ENCODE measurements at regions not wholly inside any gene's neighbourhood (a gene's known extent, or its start where the extent isn't known, plus 50 kb on each side); places are given as distances from the start of the nearest gene placed in this dataset.

DNA sequence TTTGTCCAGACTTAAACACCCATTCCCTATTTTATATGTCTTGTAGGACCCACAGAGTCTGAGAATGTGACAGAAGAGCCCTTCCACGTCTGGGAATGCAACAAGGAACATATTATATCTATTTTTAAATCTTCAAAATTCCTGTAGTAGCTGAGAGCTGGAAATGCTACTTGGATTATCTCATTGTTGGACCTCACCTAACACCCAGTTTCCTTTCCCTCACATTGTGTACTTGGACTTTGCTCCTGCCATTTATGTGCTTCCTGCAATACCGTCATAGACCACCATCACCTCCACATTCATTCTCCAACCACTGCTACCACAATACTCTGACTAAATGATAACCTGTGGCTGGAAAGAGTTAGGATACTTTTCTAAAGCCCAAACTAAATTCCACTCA lies 335.4 kb downstream of the COL12A1 start:
- ATAC-seq: no peak
- no peak for TF ChIP-seq CSDC2 (CRISPR knock-in tag; IDR thresholded peaks at IDR 0.05)
- no peak for TF ChIP-seq BACH2 (CRISPR knock-in tag; IDR thresholded peaks at IDR 0.05; ENCODE audit: borderline replicate concordance)
- TF ChIP-seq ESRRG (CRISPR knock-in tag; IDR thresholded peaks at IDR 0.05): no peak
- TF ChIP-seq, protein P1, sequence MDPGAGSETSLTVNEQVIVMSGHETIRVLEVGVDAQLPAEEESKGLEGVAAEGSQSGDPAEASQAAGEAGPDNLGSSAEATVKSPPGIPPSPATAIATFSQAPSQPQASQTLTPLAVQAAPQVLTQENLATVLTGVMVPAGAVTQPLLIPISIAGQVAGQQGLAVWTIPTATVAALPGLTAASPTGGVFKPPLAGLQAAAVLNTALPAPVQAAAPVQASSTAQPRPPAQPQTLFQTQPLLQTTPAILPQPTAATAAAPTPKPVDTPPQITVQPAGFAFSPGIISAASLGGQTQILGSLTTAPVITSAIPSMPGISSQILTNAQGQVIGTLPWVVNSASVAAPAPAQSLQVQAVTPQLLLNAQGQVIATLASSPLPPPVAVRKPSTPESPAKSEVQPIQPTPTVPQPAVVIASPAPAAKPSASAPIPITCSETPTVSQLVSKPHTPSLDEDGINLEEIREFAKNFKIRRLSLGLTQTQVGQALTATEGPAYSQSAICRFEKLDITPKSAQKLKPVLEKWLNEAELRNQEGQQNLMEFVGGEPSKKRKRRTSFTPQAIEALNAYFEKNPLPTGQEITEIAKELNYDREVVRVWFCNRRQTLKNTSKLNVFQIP (CRISPR knock-in tag; IDR thresholded peaks at IDR 0.05; ENCODE audit: borderline replicate concordance, low read depth): no peak
- no peak for TF ChIP-seq SNAI2 (CRISPR knock-in tag; IDR thresholded peaks at IDR 0.05)
- TF ChIP-seq ZNF70 (CRISPR knock-in tag; IDR thresholded peaks at IDR 0.05): no peak
- TF ChIP-seq, protein P2, sequence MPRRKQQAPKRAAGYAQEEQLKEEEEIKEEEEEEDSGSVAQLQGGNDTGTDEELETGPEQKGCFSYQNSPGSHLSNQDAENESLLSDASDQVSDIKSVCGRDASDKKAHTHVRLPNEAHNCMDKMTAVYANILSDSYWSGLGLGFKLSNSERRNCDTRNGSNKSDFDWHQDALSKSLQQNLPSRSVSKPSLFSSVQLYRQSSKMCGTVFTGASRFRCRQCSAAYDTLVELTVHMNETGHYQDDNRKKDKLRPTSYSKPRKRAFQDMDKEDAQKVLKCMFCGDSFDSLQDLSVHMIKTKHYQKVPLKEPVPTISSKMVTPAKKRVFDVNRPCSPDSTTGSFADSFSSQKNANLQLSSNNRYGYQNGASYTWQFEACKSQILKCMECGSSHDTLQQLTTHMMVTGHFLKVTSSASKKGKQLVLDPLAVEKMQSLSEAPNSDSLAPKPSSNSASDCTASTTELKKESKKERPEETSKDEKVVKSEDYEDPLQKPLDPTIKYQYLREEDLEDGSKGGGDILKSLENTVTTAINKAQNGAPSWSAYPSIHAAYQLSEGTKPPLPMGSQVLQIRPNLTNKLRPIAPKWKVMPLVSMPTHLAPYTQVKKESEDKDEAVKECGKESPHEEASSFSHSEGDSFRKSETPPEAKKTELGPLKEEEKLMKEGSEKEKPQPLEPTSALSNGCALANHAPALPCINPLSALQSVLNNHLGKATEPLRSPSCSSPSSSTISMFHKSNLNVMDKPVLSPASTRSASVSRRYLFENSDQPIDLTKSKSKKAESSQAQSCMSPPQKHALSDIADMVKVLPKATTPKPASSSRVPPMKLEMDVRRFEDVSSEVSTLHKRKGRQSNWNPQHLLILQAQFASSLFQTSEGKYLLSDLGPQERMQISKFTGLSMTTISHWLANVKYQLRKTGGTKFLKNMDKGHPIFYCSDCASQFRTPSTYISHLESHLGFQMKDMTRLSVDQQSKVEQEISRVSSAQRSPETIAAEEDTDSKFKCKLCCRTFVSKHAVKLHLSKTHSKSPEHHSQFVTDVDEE (CRISPR knock-in tag; IDR thresholded peaks at IDR 0.05): no peak

DNA sequence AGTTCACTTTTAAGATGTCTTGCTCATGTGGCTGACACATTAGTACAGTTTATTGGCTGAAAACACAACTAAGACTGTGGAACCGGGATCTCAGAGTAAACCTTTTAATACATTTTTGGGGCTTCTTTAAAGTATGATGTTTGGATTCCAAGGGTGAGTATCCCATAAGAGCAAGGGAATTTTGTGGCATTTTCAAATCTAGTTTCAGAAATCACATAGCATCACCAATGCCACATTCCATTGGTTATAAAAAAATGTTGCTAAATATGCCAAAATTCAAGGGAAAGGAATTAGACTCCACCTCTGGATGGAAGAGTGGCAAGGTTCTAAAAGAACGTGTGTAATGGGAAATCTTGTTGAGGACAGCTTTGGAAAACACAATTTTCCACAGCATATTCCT lies 338.6 kb downstream of the COL12A1 start:
- ATAC-seq: no peak
- TF ChIP-seq ARNTL (CRISPR knock-in tag; IDR thresholded peaks at IDR 0.05; ENCODE audit: borderline replicate concordance, low read depth) (no peak), TCF4 (CRISPR knock-in tag; IDR thresholded peaks at IDR 0.05; ENCODE audit: borderline replicate concordance) (no peak), TOX (CRISPR knock-in tag; IDR thresholded peaks at IDR 0.05; ENCODE audit: borderline replicate concordance) (no peak), ZFP3 (CRISPR knock-in tag; IDR thresholded peaks at IDR 0.05) (no peak), PPARA (CRISPR knock-in tag; IDR thresholded peaks at IDR 0.05; ENCODE audit: borderline replicate concordance) (no peak), SNAI2 (CRISPR knock-in tag; IDR thresholded peaks at IDR 0.05) (no peak), ZFP30 (CRISPR knock-in tag; IDR thresholded peaks at IDR 0.05) (no peak), GLIS3 (CRISPR knock-in tag; IDR thresholded peaks at IDR 0.05) (no peak), CSDC2 (CRISPR knock-in tag; IDR thresholded peaks at IDR 0.05) (no peak)
- TF ChIP-seq, protein P2 (CRISPR knock-in tag; IDR thresholded peaks at IDR 0.05): no peak
- TF ChIP-seq, protein P3, sequence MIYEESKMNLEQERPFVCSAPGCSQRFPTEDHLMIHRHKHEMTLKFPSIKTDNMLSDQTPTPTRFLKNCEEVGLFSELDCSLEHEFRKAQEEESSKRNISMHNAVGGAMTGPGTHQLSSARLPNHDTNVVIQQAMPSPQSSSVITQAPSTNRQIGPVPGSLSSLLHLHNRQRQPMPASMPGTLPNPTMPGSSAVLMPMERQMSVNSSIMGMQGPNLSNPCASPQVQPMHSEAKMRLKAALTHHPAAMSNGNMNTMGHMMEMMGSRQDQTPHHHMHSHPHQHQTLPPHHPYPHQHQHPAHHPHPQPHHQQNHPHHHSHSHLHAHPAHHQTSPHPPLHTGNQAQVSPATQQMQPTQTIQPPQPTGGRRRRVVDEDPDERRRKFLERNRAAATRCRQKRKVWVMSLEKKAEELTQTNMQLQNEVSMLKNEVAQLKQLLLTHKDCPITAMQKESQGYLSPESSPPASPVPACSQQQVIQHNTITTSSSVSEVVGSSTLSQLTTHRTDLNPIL (CRISPR knock-in tag; IDR thresholded peaks at IDR 0.05; ENCODE audit: low read depth): no peak
- TF ChIP-seq, protein P4, sequence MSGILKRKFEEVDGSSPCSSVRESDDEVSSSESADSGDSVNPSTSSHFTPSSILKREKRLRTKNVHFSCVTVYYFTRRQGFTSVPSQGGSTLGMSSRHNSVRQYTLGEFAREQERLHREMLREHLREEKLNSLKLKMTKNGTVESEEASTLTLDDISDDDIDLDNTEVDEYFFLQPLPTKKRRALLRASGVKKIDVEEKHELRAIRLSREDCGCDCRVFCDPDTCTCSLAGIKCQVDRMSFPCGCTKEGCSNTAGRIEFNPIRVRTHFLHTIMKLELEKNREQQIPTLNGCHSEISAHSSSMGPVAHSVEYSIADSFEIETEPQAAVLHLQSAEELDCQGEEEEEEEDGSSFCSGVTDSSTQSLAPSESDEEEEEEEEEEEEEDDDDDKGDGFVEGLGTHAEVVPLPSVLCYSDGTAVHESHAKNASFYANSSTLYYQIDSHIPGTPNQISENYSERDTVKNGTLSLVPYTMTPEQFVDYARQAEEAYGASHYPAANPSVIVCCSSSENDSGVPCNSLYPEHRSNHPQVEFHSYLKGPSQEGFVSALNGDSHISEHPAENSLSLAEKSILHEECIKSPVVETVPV (CRISPR knock-in tag; IDR thresholded peaks at IDR 0.05): no peak

DNA sequence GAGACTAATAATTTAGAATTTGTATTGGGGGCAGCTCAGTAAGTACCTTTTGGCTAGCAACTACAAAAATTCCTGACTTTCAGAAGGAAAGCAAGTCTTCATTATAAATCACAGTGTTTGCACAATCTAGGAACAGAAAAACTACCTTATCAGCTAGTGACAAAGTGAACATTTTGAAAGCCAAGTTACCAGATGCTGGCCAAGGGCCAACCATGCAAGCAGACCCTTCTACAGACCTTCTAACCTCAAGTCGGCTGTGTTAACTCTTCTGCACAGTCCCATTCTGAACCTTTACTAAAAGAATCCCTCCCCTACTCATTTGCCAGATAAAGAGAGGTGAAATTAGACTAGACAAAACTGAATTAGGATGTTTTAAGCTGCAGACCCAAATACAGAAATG lies 341.9 kb downstream of the COL12A1 start:
- TF ChIP-seq ZNF565 (CRISPR knock-in tag; conservative IDR thresholded peaks at IDR 0.05; ENCODE audit: low read depth) (no peak), SNAI2 (CRISPR knock-in tag; IDR thresholded peaks at IDR 0.05) (no peak), ZNF8 (CRISPR knock-in tag; IDR thresholded peaks at IDR 0.05) (no peak), ESRRG (CRISPR knock-in tag; IDR thresholded peaks at IDR 0.05) (no peak), RARB (CRISPR knock-in tag; IDR thresholded peaks at IDR 0.05) (no peak), ZC3H10 (CRISPR knock-in tag; IDR thresholded peaks at IDR 0.05) (no peak), BACH2 (CRISPR knock-in tag; IDR thresholded peaks at IDR 0.05; ENCODE audit: borderline replicate concordance) (no peak), TCF4 (CRISPR knock-in tag; IDR thresholded peaks at IDR 0.05; ENCODE audit: borderline replicate concordance) (no peak), OSR1 (CRISPR knock-in tag; IDR thresholded peaks at IDR 0.05) (no peak), CSDC2 (CRISPR knock-in tag; IDR thresholded peaks at IDR 0.05) (no peak), ARNTL (CRISPR knock-in tag; IDR thresholded peaks at IDR 0.05; ENCODE audit: borderline replicate concordance, low read depth) (no peak), ISL1 (CRISPR knock-in tag; IDR thresholded peaks at IDR 0.05) (no peak), ZNF70 (CRISPR knock-in tag; IDR thresholded peaks at IDR 0.05) (no peak)
- TF ChIP-seq, protein P4 (CRISPR knock-in tag; IDR thresholded peaks at IDR 0.05): no peak
- TF ChIP-seq, protein P1 (CRISPR knock-in tag; IDR thresholded peaks at IDR 0.05; ENCODE audit: borderline replicate concordance, low read depth): no peak
- TF ChIP-seq, protein P3 (CRISPR knock-in tag; IDR thresholded peaks at IDR 0.05; ENCODE audit: low read depth): no peak
- ATAC-seq: no peak

All from SK-N-SH treated with all-trans-retinoic acid at 6 μM for 48 hours (cell line).